AG09309 (cell line): ENCODE measurements at regions not wholly inside any gene's neighbourhood (a gene's known extent, or its start where the extent isn't known, plus 50 kb on each side); places are given as distances from the start of the nearest gene placed in this dataset.

Source experiments
- DNase-seq: peaks from one replicate; pipeline ENCODE4 v3.0.0-alpha.2; 2010; ENCODE audit warnings: low read depth
- H3K4me3 ChIP-seq: 2 replicates; pipeline ENCODE4 v1.5.1; 2011; ENCODE audit warnings: mild to moderate bottlenecking, low read depth, low read length, moderate library complexity; ENCODE audit not compliant: control insufficient read depth
- CTCF ChIP-seq: IDR thresholded peaks from 2 replicates; pipeline ENCODE4 v1.5.1; 2011; ENCODE audit warnings: mild to moderate bottlenecking, low read depth, low read length, inconsistent platforms; ENCODE audit not compliant: insufficient read depth, control insufficient read depth; ENCODE audit errors: missing control alignments

GRCh38 chr22:34760276-34761008, 305.5 kb upstream of the ISX start:
- H3K4me3 ChIP-seq, result no peak overlapping the region
- no peak for DNase-seq
- no peak for TF ChIP-seq CTCF

GRCh38 chr22:34761111-34761510, 304.8 kb upstream of the ISX start:
- no peak for DNase-seq
- no peak overlapping the region for H3K4me3 ChIP-seq
- TF ChIP-seq CTCF, result no peak

DNA sequence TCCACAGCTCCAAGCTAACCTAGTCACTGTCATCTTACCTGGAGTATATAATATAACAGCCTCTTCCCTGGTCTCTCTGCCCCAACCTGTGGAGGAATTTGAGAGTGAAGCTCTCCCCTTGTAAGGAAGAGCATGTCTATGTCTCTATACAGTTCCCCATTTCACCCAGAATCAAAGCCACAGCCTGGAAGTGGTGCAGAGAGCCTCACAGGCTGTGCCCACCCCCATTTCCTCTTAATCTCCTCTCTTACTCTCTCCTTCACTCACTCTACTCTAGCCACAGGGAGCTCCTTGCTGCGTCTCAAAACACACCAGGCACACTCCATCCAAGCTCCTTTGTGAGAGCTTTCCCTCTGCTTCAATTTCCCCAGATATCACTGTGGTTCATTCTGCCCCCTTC, 302.5 kb upstream of the ISX start:
- no peak overlapping the region for H3K4me3 ChIP-seq
- TF ChIP-seq CTCF, result no peak
- DNase-seq, result no peak

GRCh38 chr22:34765115-34765514, 300.8 kb upstream of the ISX start:
- no peak for TF ChIP-seq CTCF
- DNase-seq, result no peak

DNA sequence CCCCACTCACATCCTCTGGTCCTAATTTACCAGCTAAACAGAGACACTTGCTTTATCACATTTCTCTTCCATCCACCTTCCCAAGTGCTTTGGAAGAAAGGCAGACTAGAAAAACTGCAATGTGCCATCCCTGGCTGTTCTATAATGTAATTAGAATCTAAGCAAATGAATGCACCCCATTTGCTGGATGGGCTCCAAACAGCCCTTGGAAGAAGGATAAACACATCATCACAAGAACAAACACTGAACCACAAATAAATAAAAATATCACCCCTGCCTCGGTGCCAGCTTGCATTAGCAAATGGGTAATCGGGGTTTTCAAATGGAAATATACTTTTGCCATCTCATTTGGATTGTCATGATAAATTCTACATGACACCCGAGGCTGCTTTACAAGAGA, 296.6 kb upstream of the ISX start:
- DNase-seq, result no peak
- TF ChIP-seq CTCF, result no peak
- H3K4me3 ChIP-seq, result no peak overlapping the region

More at GRCh38 chr22:34765115-34765514, 300.8 kb upstream of the ISX start:
- H3K4me3 ChIP-seq, result no peak overlapping the region

GRCh38 chr22:34776817-34777216, 289.1 kb upstream of the ISX start:
- no peak for TF ChIP-seq CTCF
- H3K4me3 ChIP-seq, result no peak overlapping the region
- no peak for DNase-seq

GRCh38 chr22:34781681-34782080, 284.3 kb upstream of the ISX start:
- TF ChIP-seq CTCF, result no peak
- no peak for DNase-seq
- no peak overlapping the region for H3K4me3 ChIP-seq
